Activated gamma-delta T cell treated with Interleukin-2 at 50 U/mL for 16 hours (primary cell): ENCODE measurements at regions not wholly inside any gene's neighbourhood (a gene's known extent, or its start where the extent isn't known, plus 50 kb on each side); places are given as distances from the start of the nearest gene placed in this dataset.

ENCODE experiments used
- DNase-seq: peaks from one replicate; pipeline ENCODE4 v3.0.0-alpha.2; 2020

GRCh38 chr6:90401933-90402830 lies 105.5 kb upstream of the BACH2 start:
- DNase-seq, result peak; percentile 52

- DNase-seq, result no peak
Measured at GRCh38 chr6:90399970-90400369, 103.3 kb upstream of the BACH2 start.

- DNase-seq, result peak; percentile 83
Measured at GRCh38 chr6:90397929-90398674, 101.5 kb upstream of the BACH2 start.

- DNase-seq, result no peak
Measured at GRCh38 chr6:90397047-90397446, 100.4 kb upstream of the BACH2 start.

GRCh38 chr6:90393232-90393884 lies 96.7 kb upstream of the BACH2 start:
- DNase-seq, result peak; percentile 72

GRCh38 chr6:90390379-90390778 lies 93.7 kb upstream of the BACH2 start:
- no peak for DNase-seq

GRCh38 chr6:90388395-90388794 lies 91.8 kb upstream of the BACH2 start:
- DNase-seq, result no peak

- no peak for DNase-seq
Measured at GRCh38 chr6:90387826-90388225, 91.2 kb upstream of the BACH2 start.

- no peak for DNase-seq
Measured at GRCh38 chr6:90387383-90387775, 90.7 kb upstream of the BACH2 start.

- no peak for DNase-seq
Measured at GRCh38 chr6:90386399-90387382, 90.0 kb upstream of the BACH2 start.

GRCh38 chr6:90385759-90386313 lies 89.2 kb upstream of the BACH2 start:
- DNase-seq, result no peak

GRCh38 chr6:90384720-90385119 lies 88.1 kb upstream of the BACH2 start:
- DNase-seq, result no peak

GRCh38 chr6:90383196-90383822 lies 86.7 kb upstream of the BACH2 start:
- DNase-seq, result no peak

- DNase-seq, result no peak
Measured at GRCh38 chr6:90382760-90383159, 86.1 kb upstream of the BACH2 start.

GRCh38 chr6:90375681-90376439 lies 79.2 kb upstream of the BACH2 start:
- no peak for DNase-seq

- no peak for DNase-seq
Measured at GRCh38 chr6:90374201-90374600, 77.6 kb upstream of the BACH2 start.

GRCh38 chr6:90372885-90373284 lies 76.2 kb upstream of the BACH2 start:
- DNase-seq, result no peak

GRCh38 chr6:90372450-90372849 lies 75.8 kb upstream of the BACH2 start:
- no peak for DNase-seq

GRCh38 chr6:90370493-90370959 lies 73.9 kb upstream of the BACH2 start:
- DNase-seq, result no peak

- DNase-seq, result no peak
Measured at GRCh38 chr6:90369651-90370050, 73.0 kb upstream of the BACH2 start.
